ENCODE measurements at regions not wholly inside any gene's neighbourhood (a gene's known extent, or its start where the extent isn't known, plus 50 kb on each side); places are given as distances from the start of the nearest gene placed in this dataset.

GRCh38 chr17:70796757-70797156 is 627.4 kb downstream of the KCNJ2 start:
- no peak for DNase-seq (ENCODE audit: low read depth, low spot score)
- H3K36me3 ChIP-seq (ENCODE audit: control insufficient read depth in 2 of 2, extremely low read depth in 1 of 2, insufficient read depth in 2 of 2, low read length in 2 of 2): no peaks in the 10 kb centered on the region
- dilution Hi-C loops (cut with MboI; ENCODE audit: extremely low pct_ligation_motif_present, low sequenced_read_pairs): no loop called here

DNA sequence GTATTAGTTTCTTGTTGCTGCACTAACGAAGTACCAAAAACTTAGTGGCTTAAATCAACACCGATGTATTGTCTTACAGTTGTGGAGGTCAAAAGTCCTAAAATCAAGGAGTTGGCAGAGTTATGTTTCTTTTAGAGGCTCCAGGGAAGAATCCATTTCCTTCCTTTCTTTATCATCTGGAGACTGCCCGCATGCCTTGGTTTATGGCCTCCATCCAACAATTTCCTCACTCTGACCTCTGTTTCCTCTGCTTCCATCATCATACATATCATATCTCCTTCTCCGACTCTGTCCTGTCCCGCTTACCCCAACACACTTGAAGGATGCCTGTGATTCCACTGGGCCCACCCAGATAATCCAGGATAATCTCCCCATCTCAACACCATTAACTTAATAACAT is 627.8 kb downstream of the KCNJ2 start:
- TF ChIP-seq EZH2 (IDR thresholded peaks at IDR 0.05; ENCODE audit: low read length) (no peak), CTCF (optimal IDR thresholded peaks at IDR 0.05 in 1 of 3, IDR thresholded peaks at IDR 0.05 in 1 of 3, conservative IDR thresholded peaks at IDR 0.05 in 1 of 3; ENCODE audit: extremely low read depth in 1 of 3, insufficient read depth in 2 of 3, low read length in 3 of 3) (no peak)
- H3K9ac ChIP-seq (ENCODE audit: control insufficient read depth, extremely low read depth, insufficient read depth, low read length): no peak overlapping the region
- dilution Hi-C loops (cut with MboI; ENCODE audit: extremely low pct_ligation_motif_present, low sequenced_read_pairs): no loop called here
- H3K27ac ChIP-seq (ENCODE audit: control insufficient read depth, insufficient read depth, low read length): no peak overlapping the region
- no peaks in the 10 kb centered on the region for H4K20me1 ChIP-seq (ENCODE audit: control insufficient read depth, extremely low read depth, insufficient read depth, low read length)
- no peaks in the 10 kb centered on the region for H3K4me1 ChIP-seq (ENCODE audit: control insufficient read depth, extremely low read depth, insufficient read depth, low read length)
- no peaks in the 10 kb centered on the region for H3K9me3 ChIP-seq (ENCODE audit: control insufficient read depth, low read depth, low read length)
- H3K4me3 ChIP-seq (ENCODE audit: control insufficient read depth in 2 of 3, extremely low read depth in 1 of 3, insufficient read depth in 2 of 3, low read depth in 1 of 3, low read length in 3 of 3): no peak overlapping the region
- FAIRE-seq (no peak), DNase-seq (ENCODE audit: low read depth, low spot score) (no peak)
- no peaks in the 10 kb centered on the region for H3K9me1 ChIP-seq (ENCODE audit: control insufficient read depth, extremely low read depth, insufficient read depth, low read length)
- no peaks in the 10 kb centered on the region for H3K79me2 ChIP-seq (ENCODE audit: control insufficient read depth, insufficient read depth, low read length)
- H3K36me3 ChIP-seq (ENCODE audit: control insufficient read depth in 2 of 2, extremely low read depth in 1 of 2, insufficient read depth in 2 of 2, low read length in 2 of 2): no peaks in the 10 kb centered on the region
- H2AFZ ChIP-seq (ENCODE audit: control insufficient read depth, low read length): no peak overlapping the region
- no peak overlapping the region for H3K4me2 ChIP-seq (ENCODE audit: control insufficient read depth, extremely low read depth, insufficient read depth, low read depth, low read length)
- no peaks in the 10 kb centered on the region for H3K27me3 ChIP-seq (ENCODE audit: control insufficient read depth, extremely low read depth, insufficient read depth, low read length)

More at GRCh38 chr17:70796757-70797156, 627.4 kb downstream of the KCNJ2 start:
- Histone ChIP-seq H3K9me1 (ENCODE audit: control insufficient read depth, extremely low read depth, insufficient read depth, low read length) (no peaks in the 10 kb centered on the region), H3K4me3 (ENCODE audit: control insufficient read depth in 2 of 3, extremely low read depth in 1 of 3, insufficient read depth in 2 of 3, low read depth in 1 of 3, low read length in 3 of 3) (no peak overlapping the region), H2AFZ (ENCODE audit: control insufficient read depth, low read length) (no peak overlapping the region), H3K4me2 (ENCODE audit: control insufficient read depth, extremely low read depth, insufficient read depth, low read depth, low read length) (no peak overlapping the region), H3K9ac (ENCODE audit: control insufficient read depth, extremely low read depth, insufficient read depth, low read length) (no peak overlapping the region), H3K27me3 (ENCODE audit: control insufficient read depth, extremely low read depth, insufficient read depth, low read length) (no peaks in the 10 kb centered on the region), H3K79me2 (ENCODE audit: control insufficient read depth, insufficient read depth, low read length) (no peaks in the 10 kb centered on the region), H3K4me1 (ENCODE audit: control insufficient read depth, extremely low read depth, insufficient read depth, low read length) (no peaks in the 10 kb centered on the region), H4K20me1 (ENCODE audit: control insufficient read depth, extremely low read depth, insufficient read depth, low read length) (no peaks in the 10 kb centered on the region), H3K9me3 (ENCODE audit: control insufficient read depth, low read depth, low read length) (no peaks in the 10 kb centered on the region), H3K27ac (ENCODE audit: control insufficient read depth, insufficient read depth, low read length) (no peak overlapping the region)
- FAIRE-seq: no peak
- TF ChIP-seq EZH2 (IDR thresholded peaks at IDR 0.05; ENCODE audit: low read length) (no peak), CTCF (optimal IDR thresholded peaks at IDR 0.05 in 1 of 3, IDR thresholded peaks at IDR 0.05 in 1 of 3, conservative IDR thresholded peaks at IDR 0.05 in 1 of 3; ENCODE audit: extremely low read depth in 1 of 3, insufficient read depth in 2 of 3, low read length in 3 of 3) (no peak)

Data from keratinocyte (primary cell).